Neural crest cell (in vitro differentiated cells): ENCODE measurements at regions not wholly inside any gene's neighbourhood (a gene's known extent, or its start where the extent isn't known, plus 50 kb on each side); places are given as distances from the start of the nearest gene placed in this dataset.

Experiments used
- DNase-seq: peaks from one replicate; pipeline ENCODE4 v3.0.0; 2021; ENCODE audit warnings: low read depth, mixed read lengths, low spot score
- H3K27ac Mint-ChIP-seq: one replicate; pipeline ENCODE4 v1.8.0; 2021; ENCODE audit warnings: mild to moderate bottlenecking, mixed read lengths; ENCODE audit not compliant: unreplicated experiment
- H3K27me3 Mint-ChIP-seq: 2 replicates; pipeline ENCODE4 v1.8.0; 2021; ENCODE audit warnings: low read depth, mild to moderate bottlenecking, mixed read lengths
- H3K36me3 Mint-ChIP-seq: 2 replicates; pipeline ENCODE4 v1.8.0; 2021; ENCODE audit warnings: low read depth, mild to moderate bottlenecking, mixed read lengths
- H3K4me1 Mint-ChIP-seq: 2 replicates; pipeline ENCODE4 v1.8.0; 2021; ENCODE audit warnings: mixed read lengths
- H3K4me3 Mint-ChIP-seq: one replicate; pipeline ENCODE4 v1.8.0; 2021; ENCODE audit warnings: mild to moderate bottlenecking, mixed read lengths
- H3K9me3 Mint-ChIP-seq: 2 replicates; pipeline ENCODE4 v1.8.0; 2021; ENCODE audit warnings: mixed read lengths
- CTCF ChIP-seq: fragments of 200-600 bp; sonication (generic); conservative IDR thresholded peaks from 2 replicates; pipeline ENCODE4 v1.5.0; 2021; ENCODE audit warnings: antibody characterized with exemption, mild to moderate bottlenecking

- no peaks in the 10 kb centered on the region for H3K27me3 Mint-ChIP-seq
- H3K4me1 Mint-ChIP-seq: peaks cover 10% of the 10 kb centered on the region
- no peaks in the 10 kb centered on the region for H3K9me3 Mint-ChIP-seq
- no peak for DNase-seq
- no peak for TF ChIP-seq CTCF
- H3K36me3 Mint-ChIP-seq: no peaks in the 10 kb centered on the region
- H3K4me3 Mint-ChIP-seq: no peak overlapping the region
- no peak overlapping the region for H3K27ac Mint-ChIP-seq
Observed at GRCh38 chr5:103941596-103941995, 379.0 kb upstream of the NUDT12 start.

GRCh38 chr5:103938146-103938695 lies 375.6 kb upstream of the NUDT12 start:
- Mint-ChIP-seq H3K9me3 (peaks cover 3% of the 10 kb centered on the region), H3K27ac (peak overlapping the region; percentile 62), H3K4me1 (peaks cover 10% of the 10 kb centered on the region), H3K36me3 (no peaks in the 10 kb centered on the region), H3K27me3 (no peaks in the 10 kb centered on the region), H3K4me3 (no peak overlapping the region)
- no peak for TF ChIP-seq CTCF
- DNase-seq: no peak

GRCh38 chr5:103929338-103930013 lies 366.9 kb upstream of the NUDT12 start:
- peaks cover 2% of the 10 kb centered on the region for H3K9me3 Mint-ChIP-seq
- DNase-seq: no peak
- H3K4me3 Mint-ChIP-seq: no peak overlapping the region
- no peaks in the 10 kb centered on the region for H3K36me3 Mint-ChIP-seq
- H3K27ac Mint-ChIP-seq: no peak overlapping the region
- TF ChIP-seq CTCF: no peak
- H3K4me1 Mint-ChIP-seq: no peaks in the 10 kb centered on the region
- H3K27me3 Mint-ChIP-seq: no peaks in the 10 kb centered on the region

GRCh38 chr5:103927739-103928138 lies 365.1 kb upstream of the NUDT12 start:
- H3K4me1 Mint-ChIP-seq: no peaks in the 10 kb centered on the region
- peaks cover 2% of the 10 kb centered on the region for H3K9me3 Mint-ChIP-seq
- no peak overlapping the region for H3K4me3 Mint-ChIP-seq
- H3K27ac Mint-ChIP-seq: no peak overlapping the region
- DNase-seq: no peak
- H3K27me3 Mint-ChIP-seq: no peaks in the 10 kb centered on the region
- H3K36me3 Mint-ChIP-seq: no peaks in the 10 kb centered on the region
- TF ChIP-seq CTCF: no peak

- H3K27me3 Mint-ChIP-seq: no peaks in the 10 kb centered on the region
- no peak for TF ChIP-seq CTCF
- no peak for DNase-seq
- H3K9me3 Mint-ChIP-seq: peaks cover 2% of the 10 kb centered on the region
- H3K36me3 Mint-ChIP-seq: no peaks in the 10 kb centered on the region
- peaks cover 9% of the 10 kb centered on the region for H3K4me1 Mint-ChIP-seq
- no peak overlapping the region for H3K4me3 Mint-ChIP-seq
- no peak overlapping the region for H3K27ac Mint-ChIP-seq
Observed at GRCh38 chr5:103923616-103924168, 361.1 kb upstream of the NUDT12 start.
